Posterior vena cava (tissue), 2 donors: ENCODE measurements at regions not wholly inside any gene's neighbourhood (a gene's known extent, or its start where the extent isn't known, plus 50 kb on each side); places are given as distances from the start of the nearest gene placed in this dataset.
"Not testable (repeated sequence)": the region's sequence is repeated elsewhere in the genome, so short reads cannot be mapped to it uniquely, and the experiment has no call there.

Experiments used
- DNase-seq: peaks from one replicate; pipeline ENCODE4 v3.0.0-alpha.2; 2020; ENCODE audit warnings: low spot score
- intact Hi-C, 2 donors: fragments of 100-400 bp; cut with DNase I; formaldehyde crosslinking; loops; one replicate each; pipeline versions ENCODE4 v1.14.1 to v1.14.2; 2022 to 2023
- donor health status: DM: yes; HTN: yes; CAD: no.
- donor health status: DM: yes; HTN: yes; CAD: no.

DNA sequence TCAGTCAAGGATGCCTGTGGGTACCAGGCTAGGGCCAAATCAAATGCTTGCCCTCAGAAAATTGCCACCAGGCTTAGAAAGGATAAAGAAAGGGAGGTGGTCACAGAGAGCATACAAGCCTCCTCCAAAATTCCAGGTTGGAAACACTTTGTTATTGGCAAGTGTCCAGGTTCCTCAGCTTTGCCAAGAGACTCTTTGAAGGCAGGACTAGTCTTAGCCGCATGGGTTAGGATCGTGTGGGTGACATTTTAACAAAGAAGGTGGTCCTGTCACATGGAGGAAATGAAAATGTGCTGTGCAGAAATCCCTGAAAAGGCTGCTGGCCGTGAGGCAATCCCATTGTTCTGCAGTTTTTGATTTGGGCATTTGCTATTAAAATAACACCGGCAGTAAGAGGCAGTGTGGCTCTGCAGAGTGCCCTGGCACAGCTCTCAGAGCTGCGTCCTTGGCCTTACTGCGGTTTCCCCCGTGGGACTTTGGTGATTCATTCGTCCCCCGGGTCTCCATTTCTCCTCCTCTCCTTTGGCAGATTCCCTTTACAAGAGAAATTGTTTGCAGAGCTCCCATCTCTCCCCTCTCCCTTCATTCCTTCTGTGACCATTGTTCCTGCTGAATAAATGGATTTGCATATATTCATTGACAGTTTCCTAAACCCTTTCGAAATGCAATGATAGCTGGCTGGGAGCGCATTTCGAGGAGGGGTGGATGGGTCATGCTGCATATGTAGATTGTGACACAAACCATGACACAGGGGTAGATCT lies 187.3 kb downstream of the VAPA start:
- intact Hi-C loops, result no loop called here
- DNase-seq, result no peak

DNA sequence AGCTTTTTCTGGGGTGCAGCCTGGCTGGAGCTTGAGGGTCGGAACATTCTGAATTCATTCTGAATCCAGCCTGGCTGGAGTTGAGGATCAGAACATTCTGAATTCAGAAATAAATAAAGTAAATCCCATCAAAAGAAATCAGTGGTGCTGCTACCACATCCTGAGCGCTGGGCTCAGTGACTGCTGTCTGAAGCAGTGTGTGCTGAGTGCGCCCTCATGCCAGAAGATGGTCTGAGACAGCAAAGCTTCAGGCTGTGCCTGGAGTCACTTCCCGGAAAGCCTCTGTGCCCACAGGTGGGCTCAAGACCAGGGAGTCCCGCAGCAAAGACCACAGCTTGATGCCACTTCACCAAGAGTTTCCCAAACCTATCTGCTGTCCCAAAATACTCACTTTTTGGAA lies 187.9 kb downstream of the VAPA start:
- intact Hi-C loops, result no loop called here
- DNase-seq, result no peak

DNA sequence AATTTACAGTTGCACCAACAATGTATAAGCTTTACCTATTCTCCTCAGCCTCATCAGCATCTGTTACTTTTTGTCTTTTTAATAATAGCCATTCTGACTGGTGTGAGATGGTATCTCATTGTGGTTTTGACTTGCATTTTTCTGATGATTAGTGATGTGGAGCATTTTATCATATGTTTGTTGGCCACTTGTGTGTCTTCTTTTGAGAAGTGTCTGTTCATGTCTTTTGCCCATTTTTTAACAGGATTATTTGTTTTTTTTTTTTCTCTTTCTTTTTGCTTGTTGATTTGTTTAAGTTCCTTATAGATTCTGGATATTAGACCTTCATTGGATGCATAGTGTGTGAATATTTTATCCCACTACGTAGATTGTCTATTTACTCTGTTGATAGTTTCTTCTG lies 191.3 kb downstream of the VAPA start:
- DNase-seq, result not testable (repeated sequence)

DNA sequence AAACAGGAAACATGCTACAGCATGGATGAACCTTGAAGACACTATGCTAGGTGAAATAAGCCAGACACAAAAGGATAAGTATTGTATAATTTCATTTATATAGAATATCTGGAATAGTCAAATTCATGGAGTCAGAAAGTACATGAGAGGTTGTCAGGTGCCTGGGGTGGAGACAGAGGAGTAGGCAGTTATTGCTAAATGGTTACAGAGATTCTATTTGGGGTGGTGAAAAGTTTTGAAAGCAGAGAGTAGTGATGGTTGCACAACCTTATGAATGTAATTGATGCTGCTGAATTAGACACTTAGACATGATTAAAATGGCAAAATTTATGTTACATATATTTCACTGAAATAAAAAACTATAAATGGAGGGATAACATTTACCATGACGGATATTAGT lies 197.4 kb downstream of the VAPA start:
- intact Hi-C loops, result no loop called here
- DNase-seq, result no peak

More for the DNA sequence above, 191.3 kb downstream of the VAPA start:
- intact Hi-C loops, result not testable (repeated sequence)

DNA sequence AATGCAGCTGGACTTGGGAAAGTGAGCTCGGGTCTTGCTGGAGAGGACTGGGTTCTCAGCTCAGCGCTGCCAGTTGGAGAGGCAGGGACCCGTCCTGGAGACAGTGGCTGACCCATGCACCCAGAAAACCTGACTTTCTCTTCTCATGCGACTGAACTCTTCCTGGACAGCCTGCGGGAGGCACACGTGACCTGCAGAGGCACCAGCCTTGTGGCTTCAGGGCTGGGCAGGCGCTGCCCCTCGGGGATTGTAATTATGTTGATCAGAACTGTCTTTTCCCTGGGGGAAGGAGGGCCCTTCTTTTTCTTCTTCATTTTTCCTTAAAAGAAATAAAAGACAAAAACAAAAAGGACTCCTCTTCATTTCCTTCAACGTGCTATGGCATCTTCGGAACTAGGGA lies 198.1 kb downstream of the VAPA start:
- intact Hi-C loops, result no loop called here
- no peak for DNase-seq

DNA sequence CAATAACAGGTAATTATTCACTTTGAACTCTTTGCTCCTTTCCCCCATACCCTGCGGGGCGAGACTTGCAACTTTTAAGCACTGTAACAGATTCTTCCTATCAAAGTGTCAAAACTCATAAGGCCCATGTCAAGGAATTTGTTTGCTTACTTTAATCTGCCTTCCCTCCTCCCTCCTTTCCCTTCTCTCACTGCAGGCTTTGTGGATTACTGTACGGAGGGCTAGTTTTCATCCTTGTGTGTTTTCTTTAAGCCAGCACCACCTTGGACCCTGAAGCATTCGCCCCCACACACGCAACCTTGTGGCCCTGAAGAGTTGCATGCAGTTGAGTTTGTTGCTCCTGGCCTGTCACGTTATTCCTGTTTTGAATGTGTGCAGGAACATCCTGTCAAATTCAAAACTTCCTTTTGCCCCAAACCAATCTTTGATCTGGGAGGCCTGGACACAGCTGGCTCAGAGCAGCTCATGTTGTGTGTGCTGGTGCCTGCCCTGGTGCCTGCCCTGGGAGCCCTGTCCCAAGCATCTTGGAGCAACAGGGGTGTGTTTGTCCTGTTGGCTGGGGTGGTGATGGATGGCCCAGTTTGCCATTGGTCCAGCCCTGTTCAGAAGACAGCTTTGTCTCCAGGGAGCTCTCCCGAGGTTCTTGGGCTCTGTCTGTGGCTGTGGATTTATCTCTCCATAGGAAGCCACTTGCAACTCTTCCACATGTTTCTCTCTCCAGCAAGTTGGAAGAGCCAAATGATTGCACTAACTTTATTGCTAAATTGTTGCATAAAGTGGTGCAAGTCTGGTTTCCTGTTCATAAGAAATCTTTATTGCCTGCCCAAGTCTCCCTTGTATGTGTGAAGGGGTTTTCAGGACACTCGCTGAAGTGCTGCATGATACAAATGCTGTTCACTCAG lies 199.6 kb downstream of the VAPA start:
- no peak for DNase-seq
- intact Hi-C loops, result no loop called here

DNA sequence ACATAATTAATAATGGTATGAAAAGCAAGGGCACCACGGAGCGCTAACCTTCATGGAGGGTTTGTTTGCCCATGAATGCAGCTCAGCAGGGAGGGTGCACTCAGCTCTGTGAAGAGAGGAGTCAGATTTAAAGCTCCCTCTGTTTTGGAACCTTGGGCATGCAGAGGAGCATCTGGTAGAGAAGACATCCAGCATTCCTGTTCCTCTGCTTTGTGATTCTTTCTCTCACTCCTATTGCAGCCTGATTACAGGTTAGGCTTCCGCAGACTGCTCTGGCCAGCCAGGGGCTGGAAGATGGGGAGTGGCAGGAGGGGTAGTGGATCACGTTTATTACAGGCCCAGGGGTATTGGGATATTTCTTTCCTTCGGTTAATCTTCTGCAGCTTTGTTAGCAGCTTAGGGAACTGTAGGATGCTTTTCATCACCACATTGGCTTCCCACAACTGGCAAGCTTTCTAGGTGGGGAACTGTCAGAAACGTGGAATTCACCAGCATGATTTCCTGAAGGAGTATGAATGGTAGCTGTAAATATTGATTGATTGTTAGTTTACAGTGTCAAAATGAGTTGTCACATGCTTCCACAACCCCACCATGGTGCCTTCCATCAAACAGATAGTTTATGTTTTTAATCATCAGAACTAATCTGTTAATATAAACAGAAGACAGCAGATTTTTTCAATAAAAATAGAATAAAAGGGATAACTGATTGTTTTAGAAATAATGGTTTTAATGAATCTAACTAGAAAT lies 201.1 kb downstream of the VAPA start:
- intact Hi-C loops, result no loop called here
- no peak for DNase-seq

DNA sequence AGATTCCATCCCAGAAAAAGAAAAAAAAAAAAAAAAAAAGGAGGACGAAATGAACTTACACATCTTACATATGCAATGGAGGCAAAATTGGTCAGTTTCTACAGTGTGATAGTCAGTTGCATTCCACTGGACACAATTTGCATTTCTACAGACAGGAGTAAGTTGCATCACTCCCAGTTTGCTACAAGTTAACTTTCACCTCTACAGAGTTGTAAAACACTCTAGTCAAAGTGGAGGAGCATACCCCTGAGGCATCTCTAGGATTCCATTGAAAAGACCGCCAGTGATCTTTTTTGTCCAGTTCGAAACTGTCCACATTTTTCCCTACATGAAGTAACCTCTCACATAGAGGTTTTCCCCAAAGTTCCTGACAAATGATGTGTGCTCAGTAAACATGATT lies 202.8 kb downstream of the VAPA start:
- DNase-seq, result no peak
- intact Hi-C loops, result no loop called here

DNA sequence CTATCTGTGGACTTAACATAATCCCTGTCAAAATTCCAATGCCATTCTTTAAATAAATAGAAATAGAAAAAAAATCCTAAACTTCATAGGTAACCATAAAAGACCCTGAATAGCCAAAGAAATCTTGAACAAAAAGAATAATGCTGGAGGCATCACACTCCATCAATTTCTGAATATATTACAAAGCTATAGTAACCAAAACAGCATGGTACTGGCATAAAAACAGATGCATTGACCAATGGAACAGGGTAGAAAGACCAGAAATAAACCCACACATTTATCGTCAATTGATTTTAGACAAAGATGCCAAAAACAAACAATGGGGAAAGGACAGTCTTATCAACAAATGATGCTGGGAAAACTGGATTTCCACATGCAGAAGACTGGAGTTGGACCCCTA lies 205.7 kb downstream of the VAPA start:
- intact Hi-C loops, result no loop called here
- DNase-seq, result no peak

DNA sequence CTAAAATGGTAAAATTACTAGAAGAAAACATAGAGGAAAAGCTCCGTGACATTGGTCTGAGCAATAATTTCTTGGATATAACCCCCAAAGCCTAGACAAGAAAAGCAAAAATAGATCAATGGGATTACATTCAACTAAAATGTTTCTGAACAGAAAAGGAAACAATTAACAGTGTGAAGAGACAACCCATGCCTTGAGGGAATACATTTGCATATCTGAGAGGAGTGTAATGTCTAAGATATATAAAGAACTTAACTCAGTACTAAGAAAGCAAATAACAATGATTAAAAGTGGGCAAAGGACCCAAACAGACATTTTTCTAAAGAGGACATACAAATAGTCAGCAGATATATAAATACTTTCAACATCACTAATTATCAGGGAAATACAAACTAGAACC lies 206.2 kb downstream of the VAPA start:
- intact Hi-C loops, result loop anchor here in 1 of 2 donors (10.0 kb wide), 1 partner anchor 395 kb away; no protein-coding TSS in a partner anchor
- DNase-seq, result no peak

DNA sequence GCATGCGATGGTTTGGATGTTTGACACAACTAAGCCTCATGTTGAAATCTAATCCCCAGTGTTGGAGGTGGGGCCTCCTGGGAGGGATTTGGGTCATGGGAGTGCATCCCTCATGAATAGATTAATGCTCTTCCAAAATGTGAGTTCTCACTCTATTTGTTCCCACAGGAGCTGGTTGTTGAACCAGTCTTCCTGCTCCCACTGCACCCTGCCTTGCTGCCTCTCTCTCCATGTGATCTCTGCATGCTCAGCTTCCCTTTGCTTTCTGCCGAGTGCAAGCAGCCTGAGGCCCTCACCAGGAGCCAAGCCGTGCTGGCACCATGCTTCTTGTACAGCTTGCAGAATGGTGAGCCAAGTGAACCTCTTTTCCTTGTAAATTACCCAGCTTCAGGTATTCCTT lies 206.8 kb downstream of the VAPA start:
- no peak for DNase-seq
- intact Hi-C loops, result loop anchor here in 1 of 2 donors (10.0 kb wide), 1 partner anchor 394 kb away; no protein-coding TSS in a partner anchor

DNA sequence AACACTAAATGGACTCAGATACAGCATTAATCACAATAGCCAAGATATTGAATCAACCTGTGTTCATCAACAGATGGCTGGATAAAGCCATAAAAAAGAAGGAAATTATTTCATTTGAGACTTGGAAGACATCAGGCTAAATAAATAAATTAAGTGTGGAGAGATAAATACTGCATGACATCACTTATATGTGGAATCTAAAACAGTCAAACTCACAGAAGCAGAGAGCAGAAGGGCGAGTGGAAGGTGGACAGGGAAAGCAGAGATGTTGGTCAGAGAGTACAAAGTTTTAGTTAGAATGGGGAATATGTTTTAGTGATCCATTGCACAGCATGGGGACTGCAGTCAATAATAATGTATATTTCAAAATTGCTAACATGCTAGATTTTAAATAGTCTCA lies 207.2 kb downstream of the VAPA start:
- intact Hi-C loops, result loop anchor here in 1 of 2 donors (10.0 kb wide), 1 partner anchor 394 kb away; no protein-coding TSS in a partner anchor
- DNase-seq, result no peak

DNA sequence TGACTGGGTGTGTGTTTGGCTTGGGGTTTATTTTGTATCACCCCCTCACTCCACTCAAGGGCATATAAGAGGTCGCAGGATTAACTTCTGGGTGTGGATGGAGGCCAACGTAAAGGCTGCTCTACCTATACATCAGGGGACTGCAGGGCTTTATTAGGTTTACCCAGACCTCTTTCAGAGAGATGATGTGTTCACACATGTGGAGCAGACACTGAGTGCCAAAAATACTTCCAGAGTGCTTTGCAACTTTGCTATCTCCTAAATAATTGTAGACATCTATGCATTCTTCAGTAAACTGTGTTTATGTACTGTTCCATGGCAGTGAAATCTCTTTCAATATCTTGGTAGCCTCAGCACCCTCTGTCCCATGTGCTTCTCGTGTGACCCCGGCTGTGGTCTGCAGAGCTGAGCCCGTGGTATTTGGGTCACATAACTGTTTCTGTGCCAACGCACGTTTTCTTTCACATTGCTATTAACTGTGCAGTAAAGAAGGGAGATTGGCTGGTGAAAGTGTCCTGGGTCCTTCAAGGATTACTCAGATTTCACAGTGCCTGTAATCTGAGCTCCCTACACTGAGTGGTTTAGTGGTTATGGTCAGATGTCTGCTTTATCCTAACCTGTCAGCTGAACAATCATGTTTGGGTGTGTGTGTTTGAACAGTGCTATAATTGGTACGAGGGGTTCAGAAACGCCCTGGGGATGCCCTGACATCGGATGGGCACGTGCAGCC lies 208.1 kb downstream of the VAPA start:
- DNase-seq, result no peak
- intact Hi-C loops, result loop anchor here in 1 of 2 donors (10.0 kb wide), 1 partner anchor 393 kb away; no protein-coding TSS in a partner anchor

DNA sequence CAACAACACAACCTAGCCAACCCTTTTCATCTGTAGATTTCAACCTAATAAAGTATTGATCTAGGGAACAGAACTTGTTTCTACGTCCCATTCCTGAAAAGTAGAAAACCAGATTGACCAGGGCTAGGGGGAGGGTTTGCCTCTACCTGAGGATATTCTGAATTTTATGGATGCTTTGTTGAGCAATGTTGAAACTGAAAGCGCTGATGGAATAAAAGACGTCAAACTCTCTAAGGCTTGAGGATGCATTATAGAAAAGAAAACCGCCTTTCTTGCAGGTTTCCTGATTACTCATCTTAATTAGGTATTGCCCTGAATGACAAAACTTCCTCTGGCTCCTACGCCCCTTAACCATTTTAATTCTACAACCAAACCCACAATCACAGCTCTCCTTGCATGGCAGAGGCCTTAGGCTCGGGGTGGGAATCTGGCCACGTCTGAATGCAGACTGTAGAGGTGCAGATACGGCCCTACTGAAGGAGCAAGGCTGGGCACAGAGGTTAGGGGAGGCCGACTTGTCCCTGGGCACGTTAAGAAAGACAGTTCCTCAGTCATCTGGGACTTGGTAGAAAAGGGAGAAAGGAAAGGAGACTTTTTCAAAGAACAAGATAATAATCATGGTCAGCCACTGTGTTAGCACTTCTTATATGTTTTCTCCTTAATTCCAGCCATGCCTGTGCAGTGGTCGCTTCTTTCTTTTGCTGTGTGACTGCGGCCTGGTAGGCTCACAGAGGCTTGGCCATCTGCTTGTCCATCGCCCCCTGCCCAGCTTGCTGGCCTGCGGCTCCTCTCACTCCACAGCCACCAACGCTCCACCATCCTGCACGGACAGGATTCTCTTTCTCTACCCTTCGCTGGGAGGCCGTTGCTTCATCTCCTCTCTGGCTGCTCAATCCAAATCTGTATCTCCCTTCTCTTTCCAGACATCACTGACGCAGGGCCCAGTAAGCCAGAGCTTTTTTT lies 209.5 kb downstream of the VAPA start:
- intact Hi-C loops, result loop anchor here in 1 of 2 donors (10.0 kb wide), 1 partner anchor 392 kb away; no protein-coding TSS in a partner anchor
- peak; percentile 51 for DNase-seq

DNA sequence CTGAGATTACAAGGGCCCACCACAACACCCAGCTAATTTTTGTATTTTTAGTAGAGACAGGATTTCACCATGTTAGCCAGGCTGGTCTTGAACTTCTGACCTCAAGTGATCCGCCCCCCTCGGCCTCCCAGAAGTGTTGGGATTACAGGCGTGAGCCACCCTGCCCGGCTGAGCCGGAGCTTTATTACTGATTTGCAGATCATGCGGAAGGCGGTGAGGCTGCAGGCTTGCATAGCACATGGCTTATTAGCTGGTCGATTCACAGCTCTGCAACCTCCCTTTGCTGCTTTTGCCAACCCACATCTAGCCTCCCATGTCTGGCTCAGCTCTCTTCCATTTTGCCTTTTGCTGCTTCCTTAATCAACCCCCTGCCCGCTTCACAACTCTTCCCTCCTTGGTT lies 210.3 kb downstream of the VAPA start:
- peak; percentile 78 for DNase-seq
- intact Hi-C loops, result loop anchor here in 1 of 2 donors (10.0 kb wide), 1 partner anchor 391 kb away; no protein-coding TSS in a partner anchor

DNA sequence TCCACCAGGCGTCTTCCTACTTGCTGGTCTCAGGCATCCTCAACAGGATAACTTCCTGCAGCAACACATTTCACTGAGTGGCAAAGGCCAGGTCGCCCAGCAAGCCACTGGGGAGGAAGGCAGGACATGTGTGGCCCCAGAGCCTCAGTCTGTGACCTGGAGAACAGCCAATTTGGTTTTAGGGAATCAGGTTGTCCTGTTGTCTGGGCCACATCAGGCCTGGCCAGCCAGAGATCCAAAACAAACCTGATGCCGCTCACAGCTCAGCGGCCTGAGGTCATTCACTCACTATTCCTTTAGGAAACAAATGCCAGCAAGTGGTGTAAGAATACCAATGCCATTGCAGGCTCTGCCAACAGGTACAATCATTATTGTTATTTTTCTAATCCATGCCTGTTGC lies 210.7 kb downstream of the VAPA start:
- intact Hi-C loops, result loop anchor here in 1 of 2 donors (10.0 kb wide), 1 partner anchor 390 kb away; no protein-coding TSS in a partner anchor
- peak; percentile 45 for DNase-seq

DNA sequence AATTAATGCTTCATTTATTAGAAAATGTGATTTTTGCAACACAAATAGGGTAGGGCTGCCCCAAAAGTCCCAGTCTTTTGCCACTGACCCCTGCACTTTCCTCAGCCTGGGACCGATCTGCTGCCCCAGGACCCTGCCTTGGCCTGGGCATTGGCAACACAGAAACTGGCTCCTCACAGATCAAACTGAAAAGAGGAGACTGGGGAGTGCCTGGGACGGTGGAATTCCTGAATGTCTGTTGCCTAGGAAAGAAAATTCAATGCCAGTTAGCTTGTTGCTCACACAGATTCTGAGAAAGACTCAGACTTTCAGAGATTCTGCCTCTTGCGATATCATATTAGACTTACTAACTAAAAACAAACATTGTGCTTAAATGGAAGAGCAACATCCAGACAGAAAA lies 211.2 kb downstream of the VAPA start:
- no peak for DNase-seq
- intact Hi-C loops, result loop anchor here in 1 of 2 donors (10.0 kb wide), 1 partner anchor 390 kb away; no protein-coding TSS in a partner anchor
